ENCODE measurements at regions not wholly inside any gene's neighbourhood (a gene's known extent, or its start where the extent isn't known, plus 50 kb on each side); places are given as distances from the start of the nearest gene placed in this dataset.

DNA sequence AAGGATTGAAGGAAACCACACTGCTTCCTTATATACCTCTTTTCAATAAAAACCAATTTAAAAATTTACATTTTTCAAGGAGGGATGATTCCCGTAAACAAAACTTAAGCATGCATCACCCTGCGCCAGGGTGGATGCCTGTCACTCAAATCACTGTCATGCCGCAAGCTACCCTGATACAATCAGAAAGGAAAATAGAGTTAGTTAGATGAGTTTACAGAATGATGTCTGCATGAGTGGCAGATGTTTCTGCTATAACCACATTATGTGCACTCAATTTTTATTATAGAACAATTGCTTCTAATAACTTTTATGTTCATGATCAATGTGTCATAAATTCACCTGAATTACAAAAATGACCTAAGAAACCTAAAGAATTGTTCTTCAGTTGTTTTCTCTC, 123.4 kb upstream of the ADGRL4 start:
- DNase-seq: no peak
- no peaks in the 10 kb centered on the region for H3K27me3 Mint-ChIP-seq (ENCODE audit: unreplicated experiment)
- no peaks in the 10 kb centered on the region for H3K4me1 Mint-ChIP-seq (ENCODE audit: low read depth, unreplicated experiment)
- peaks cover 2% of the 10 kb centered on the region for H3K9me3 Mint-ChIP-seq (ENCODE audit: low read depth, unreplicated experiment)
- no TSS peak for BruUV-seq (replicated peaks)
- CTCF ChIA-PET: no interaction called here
- intact Hi-C loops (cut with micrococcal nuclease; ENCODE audit: unreplicated experiment): no loop called here
- no peaks in the 10 kb centered on the region for H3K36me3 Mint-ChIP-seq (ENCODE audit: insufficient read depth, unreplicated experiment)
- TF ChIP-seq, protein P1, sequence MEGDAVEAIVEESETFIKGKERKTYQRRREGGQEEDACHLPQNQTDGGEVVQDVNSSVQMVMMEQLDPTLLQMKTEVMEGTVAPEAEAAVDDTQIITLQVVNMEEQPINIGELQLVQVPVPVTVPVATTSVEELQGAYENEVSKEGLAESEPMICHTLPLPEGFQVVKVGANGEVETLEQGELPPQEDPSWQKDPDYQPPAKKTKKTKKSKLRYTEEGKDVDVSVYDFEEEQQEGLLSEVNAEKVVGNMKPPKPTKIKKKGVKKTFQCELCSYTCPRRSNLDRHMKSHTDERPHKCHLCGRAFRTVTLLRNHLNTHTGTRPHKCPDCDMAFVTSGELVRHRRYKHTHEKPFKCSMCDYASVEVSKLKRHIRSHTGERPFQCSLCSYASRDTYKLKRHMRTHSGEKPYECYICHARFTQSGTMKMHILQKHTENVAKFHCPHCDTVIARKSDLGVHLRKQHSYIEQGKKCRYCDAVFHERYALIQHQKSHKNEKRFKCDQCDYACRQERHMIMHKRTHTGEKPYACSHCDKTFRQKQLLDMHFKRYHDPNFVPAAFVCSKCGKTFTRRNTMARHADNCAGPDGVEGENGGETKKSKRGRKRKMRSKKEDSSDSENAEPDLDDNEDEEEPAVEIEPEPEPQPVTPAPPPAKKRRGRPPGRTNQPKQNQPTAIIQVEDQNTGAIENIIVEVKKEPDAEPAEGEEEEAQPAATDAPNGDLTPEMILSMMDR (IDR thresholded peaks at IDR 0.05; ENCODE audit: unreplicated experiment): no peak
- no peak overlapping the region for H3K27ac Mint-ChIP-seq (ENCODE audit: unreplicated experiment)
- H3K4me3 Mint-ChIP-seq (ENCODE audit: low read depth, unreplicated experiment): no peak overlapping the region

DNA sequence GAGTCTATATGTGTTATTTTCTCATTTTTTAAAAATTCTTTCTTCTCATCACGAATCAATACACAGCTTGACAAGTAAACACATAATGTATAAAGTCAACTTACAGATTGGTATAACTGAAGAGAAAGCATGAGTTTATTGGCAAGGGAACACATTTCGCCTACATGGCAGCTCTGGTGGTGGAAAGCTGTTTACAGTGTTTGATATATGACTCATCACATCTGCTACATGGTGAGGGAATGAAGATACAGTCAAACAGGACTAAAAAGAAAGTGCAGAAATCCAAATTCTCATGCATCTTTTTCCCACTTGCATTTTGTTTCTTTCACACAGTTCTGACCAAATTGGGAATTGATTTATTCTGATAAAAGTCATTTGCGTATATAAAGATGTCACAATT, 122.2 kb upstream of the ADGRL4 start:
- Mint-ChIP-seq H3K9me3 (ENCODE audit: low read depth, unreplicated experiment) (peaks cover 2% of the 10 kb centered on the region), H3K27me3 (ENCODE audit: unreplicated experiment) (no peaks in the 10 kb centered on the region), H3K4me1 (ENCODE audit: low read depth, unreplicated experiment) (no peaks in the 10 kb centered on the region), H3K27ac (ENCODE audit: unreplicated experiment) (no peak overlapping the region), H3K36me3 (ENCODE audit: insufficient read depth, unreplicated experiment) (no peaks in the 10 kb centered on the region), H3K4me3 (ENCODE audit: low read depth, unreplicated experiment) (no peak overlapping the region)
- DNase-seq: no peak
- TF ChIP-seq, protein P1 (IDR thresholded peaks at IDR 0.05; ENCODE audit: unreplicated experiment): no peak
- CTCF ChIA-PET: no interaction called here
- intact Hi-C loops (cut with micrococcal nuclease; ENCODE audit: unreplicated experiment): no loop called here
- BruUV-seq (replicated peaks): no TSS peak

DNA sequence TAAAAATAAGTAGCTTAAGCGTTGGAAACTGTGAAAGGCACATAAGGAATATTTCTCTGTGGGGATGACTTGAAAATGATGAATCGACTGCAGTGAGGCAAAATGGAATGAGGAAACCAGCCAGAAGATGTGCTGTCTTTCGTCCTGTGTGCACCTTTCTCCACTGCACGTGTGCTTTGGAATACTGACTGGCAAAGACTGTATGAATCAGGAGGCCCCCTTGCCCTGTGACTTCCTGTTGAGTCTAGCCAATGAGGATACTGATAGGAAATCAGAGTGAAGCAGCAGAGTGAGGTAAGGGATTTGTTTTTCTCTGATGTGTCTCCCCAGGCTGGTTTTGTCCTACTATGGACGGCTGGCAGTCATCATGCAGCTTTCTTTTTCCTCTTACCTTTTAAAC, 118.2 kb upstream of the ADGRL4 start:
- no peaks in the 10 kb centered on the region for H3K4me1 Mint-ChIP-seq (ENCODE audit: low read depth, unreplicated experiment)
- no TSS peak for BruUV-seq (replicated peaks)
- intact Hi-C loops (cut with micrococcal nuclease; ENCODE audit: unreplicated experiment): no loop called here
- no peak overlapping the region for H3K4me3 Mint-ChIP-seq (ENCODE audit: low read depth, unreplicated experiment)
- TF ChIP-seq, protein P1 (IDR thresholded peaks at IDR 0.05; ENCODE audit: unreplicated experiment): no peak
- CTCF ChIA-PET: no interaction called here
- H3K36me3 Mint-ChIP-seq (ENCODE audit: insufficient read depth, unreplicated experiment): no peaks in the 10 kb centered on the region
- H3K27me3 Mint-ChIP-seq (ENCODE audit: unreplicated experiment): no peaks in the 10 kb centered on the region
- no peak overlapping the region for H3K27ac Mint-ChIP-seq (ENCODE audit: unreplicated experiment)
- DNase-seq: no peak
- no peaks in the 10 kb centered on the region for H3K9me3 Mint-ChIP-seq (ENCODE audit: low read depth, unreplicated experiment)

DNA sequence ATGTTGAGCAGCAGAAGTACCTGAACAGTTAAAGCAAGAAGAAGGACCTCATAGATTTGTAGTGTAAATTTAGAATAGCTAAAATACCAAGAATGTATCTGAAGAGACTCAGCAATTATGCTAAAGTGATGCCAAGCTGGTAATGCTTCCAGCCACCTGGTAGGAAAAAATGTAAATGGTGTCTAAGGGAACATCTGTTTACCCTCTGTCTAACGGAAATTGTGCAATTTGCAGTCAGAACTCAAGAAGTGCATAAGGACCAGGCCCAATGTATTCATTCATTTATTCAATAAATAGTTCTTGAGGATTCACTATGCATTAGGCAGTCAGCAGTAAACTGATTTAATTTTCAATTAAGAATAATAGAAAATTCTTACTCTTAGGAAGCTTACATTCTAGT, 116.0 kb upstream of the ADGRL4 start:
- CTCF ChIA-PET: no interaction called here
- no peak for DNase-seq
- Mint-ChIP-seq H3K36me3 (ENCODE audit: insufficient read depth, unreplicated experiment) (no peaks in the 10 kb centered on the region), H3K4me1 (ENCODE audit: low read depth, unreplicated experiment) (no peaks in the 10 kb centered on the region), H3K9me3 (ENCODE audit: low read depth, unreplicated experiment) (no peaks in the 10 kb centered on the region), H3K27me3 (ENCODE audit: unreplicated experiment) (no peaks in the 10 kb centered on the region), H3K27ac (ENCODE audit: unreplicated experiment) (no peak overlapping the region), H3K4me3 (ENCODE audit: low read depth, unreplicated experiment) (no peak overlapping the region)
- TF ChIP-seq, protein P1 (IDR thresholded peaks at IDR 0.05; ENCODE audit: unreplicated experiment): no peak
- intact Hi-C loops (cut with micrococcal nuclease; ENCODE audit: unreplicated experiment): no loop called here
- BruUV-seq (replicated peaks): no TSS peak

DNA sequence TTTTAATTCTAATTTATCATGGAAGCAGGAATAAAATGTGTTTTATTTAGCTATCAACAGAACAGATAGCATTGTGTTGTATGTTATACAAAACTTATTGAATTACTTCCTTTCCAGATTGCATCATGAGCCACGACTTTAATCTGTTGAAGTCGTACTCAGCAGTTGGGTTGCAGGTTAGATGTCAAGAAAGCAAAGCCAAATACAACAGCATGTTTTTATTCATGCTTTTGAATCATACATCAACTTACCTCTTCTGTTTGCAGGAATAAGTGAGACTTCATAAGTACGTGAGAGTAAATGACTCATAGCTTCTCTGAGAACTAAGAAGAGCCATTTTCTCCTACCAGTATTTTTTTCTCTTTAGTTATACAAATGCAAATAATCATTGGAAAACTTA, 110.8 kb upstream of the ADGRL4 start:
- peaks cover 2% of the 10 kb centered on the region for H3K9me3 Mint-ChIP-seq (ENCODE audit: low read depth, unreplicated experiment)
- no peak for DNase-seq
- H3K4me1 Mint-ChIP-seq (ENCODE audit: low read depth, unreplicated experiment): no peaks in the 10 kb centered on the region
- no peaks in the 10 kb centered on the region for H3K27me3 Mint-ChIP-seq (ENCODE audit: unreplicated experiment)
- no peak overlapping the region for H3K4me3 Mint-ChIP-seq (ENCODE audit: low read depth, unreplicated experiment)
- no peaks in the 10 kb centered on the region for H3K36me3 Mint-ChIP-seq (ENCODE audit: insufficient read depth, unreplicated experiment)
- TF ChIP-seq, protein P1 (IDR thresholded peaks at IDR 0.05; ENCODE audit: unreplicated experiment): no peak
- H3K27ac Mint-ChIP-seq (ENCODE audit: unreplicated experiment): no peak overlapping the region
- CTCF ChIA-PET: no interaction called here
- intact Hi-C loops (cut with micrococcal nuclease; ENCODE audit: unreplicated experiment): no loop called here
- no TSS peak for BruUV-seq (replicated peaks)
